ENCODE measurements at regions not wholly inside any gene's neighbourhood (a gene's known extent, or its start where the extent isn't known, plus 50 kb on each side); places are given as distances from the start of the nearest gene placed in this dataset.

DNA sequence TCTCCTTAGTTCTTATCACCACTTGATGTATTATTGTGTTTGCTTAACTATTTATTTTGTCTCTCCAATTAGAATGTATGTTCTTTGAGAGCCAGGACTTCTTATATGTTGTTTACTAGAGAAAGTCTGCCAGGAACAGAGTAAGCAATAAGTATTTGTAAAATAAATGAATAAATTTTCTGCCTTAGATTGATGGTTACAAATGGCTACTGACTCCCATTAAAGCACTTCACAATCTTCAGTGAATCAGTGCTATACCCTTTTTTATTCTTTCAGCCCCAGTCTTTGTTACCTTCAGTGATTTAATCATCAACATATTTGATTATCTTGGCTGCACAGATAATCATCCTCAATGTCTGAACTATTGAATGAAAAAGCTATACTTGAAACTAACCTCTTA lies 197.1 kb upstream of the TMEM196 start:
- TF ChIP-seq EZH2phosphoT487 (IDR thresholded peaks at IDR 0.05; ENCODE audit: unreplicated experiment) (no peak), EZH2 (IDR thresholded peaks at IDR 0.05; ENCODE audit: low read depth, unreplicated experiment) (no peak)

Measured in GM23338 (cell line).